ENCODE measurements at regions not wholly inside any gene's neighbourhood (a gene's known extent, or its start where the extent isn't known, plus 50 kb on each side); places are given as distances from the start of the nearest gene placed in this dataset.

DNA sequence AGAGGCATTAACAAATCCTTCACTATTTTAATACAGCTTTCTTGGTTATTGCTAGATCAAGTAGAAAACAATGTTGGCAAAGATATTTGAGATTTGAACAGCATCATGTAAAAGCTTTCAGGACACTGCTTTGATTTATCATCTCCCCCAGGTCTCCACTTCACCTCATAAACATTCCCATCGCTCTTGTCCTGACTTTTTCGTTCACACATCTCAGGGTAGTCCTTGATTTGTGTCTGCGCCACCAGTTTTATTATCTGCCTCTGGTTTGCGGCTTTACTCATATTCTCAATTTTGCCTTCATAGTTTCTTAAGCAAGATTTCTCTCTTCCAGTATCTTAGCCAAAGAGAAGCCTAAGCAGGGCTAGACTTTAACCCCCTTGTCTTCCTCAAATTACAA is 63.5 kb upstream of the ROR1 start:
- DNase-seq: no peak

DNA sequence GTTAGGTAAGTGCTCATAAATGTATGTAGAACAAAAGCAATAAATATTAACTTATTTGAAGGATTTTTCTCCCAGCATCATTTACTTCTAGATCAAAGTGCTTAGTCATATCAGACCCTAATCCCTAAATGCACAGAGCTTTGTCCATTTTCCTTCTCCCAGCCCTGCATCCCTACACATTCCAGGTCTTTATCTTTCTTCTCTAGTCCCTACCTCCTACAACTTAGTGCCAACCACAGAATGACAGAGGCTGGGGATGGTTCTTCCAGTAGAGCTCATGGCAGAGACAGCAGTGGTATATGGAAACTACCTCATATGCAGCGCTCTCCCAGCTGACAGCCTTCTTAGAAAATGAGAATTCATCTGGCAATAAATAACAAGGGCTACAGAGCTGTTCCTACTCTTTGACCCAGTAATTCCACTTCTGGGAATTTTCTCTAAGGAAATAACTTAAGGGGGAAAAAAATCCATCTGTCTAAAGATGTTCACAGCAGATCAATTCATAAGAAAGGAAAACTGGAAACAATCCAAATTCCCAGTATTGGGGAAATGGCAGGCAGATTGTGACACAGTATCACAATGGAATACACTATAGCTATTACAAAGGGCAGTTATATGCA is 62.9 kb upstream of the ROR1 start:
- no peak for DNase-seq

DNA sequence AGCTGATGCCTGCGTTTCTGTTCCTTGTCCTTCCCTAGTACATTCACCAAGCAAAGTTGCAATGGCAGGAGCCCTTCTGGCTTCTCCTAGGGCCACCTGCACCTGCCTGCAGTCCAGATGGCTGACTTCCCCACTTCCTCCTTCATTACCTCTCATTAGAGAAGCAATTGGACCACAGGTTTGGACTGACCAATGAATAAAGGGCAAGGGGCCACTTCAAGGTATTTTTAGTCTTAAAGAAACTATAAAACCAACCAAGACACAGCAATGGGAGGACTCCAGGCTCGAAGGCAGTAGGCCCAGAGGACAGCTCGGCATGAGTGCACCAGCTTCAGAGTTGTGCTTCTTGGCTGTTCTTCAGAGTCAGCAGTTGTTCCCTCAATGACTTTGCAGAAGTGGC is 60.8 kb upstream of the ROR1 start:
- DNase-seq: no peak

DNA sequence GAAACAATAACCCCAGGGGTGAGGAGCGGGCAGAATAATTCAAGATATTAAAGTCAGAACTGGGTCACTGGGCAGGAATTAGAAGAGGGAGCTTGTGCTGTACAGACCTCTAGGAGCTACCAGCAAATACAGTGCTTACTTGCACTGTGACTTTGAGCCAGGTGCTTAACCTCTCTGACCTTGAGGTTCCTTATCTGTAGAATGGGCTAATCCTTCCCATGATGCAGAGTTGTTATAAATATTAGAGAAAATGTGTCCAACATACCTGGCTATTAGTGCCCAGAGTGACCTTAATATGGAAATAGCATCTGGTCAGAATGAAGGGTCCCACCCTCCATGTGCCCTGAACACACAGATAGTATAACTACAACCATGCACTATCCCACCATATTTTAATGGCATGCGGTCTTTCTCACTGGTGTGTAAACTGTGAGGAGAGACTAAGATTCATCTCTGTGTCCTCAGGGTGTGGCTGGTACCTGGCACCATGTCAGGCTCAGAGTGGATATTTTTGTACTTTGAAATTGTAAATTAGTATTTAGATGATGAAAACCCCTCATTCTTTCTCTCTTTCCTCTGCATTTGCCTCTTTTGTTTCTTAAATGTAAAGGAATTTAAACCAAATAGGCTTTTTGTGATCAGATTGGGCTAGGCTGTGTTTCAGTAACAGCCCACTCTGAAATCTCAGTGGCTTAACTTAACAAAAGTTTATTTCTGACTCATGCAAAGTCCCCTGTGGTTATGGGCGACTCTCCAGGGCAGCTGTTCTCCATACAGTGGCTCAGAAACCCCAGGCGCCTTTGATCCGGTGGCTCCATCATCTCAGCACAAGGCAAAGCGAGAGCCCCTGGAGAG is 60.0 kb upstream of the ROR1 start:
- peak; percentile 68 for DNase-seq

DNA sequence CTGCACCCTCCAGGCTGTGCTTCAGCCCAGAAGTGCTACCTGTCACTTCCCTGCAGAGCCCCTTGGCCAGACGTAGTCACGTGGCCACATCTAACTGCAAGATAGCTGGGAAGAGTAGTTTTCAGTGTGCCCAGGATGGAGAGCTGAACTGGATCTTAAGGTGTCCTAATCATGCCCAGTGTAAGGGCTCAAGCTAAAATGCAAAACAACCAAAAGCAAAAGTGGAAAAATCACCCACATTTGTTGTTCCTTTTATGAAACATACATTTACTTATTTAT is 59.4 kb upstream of the ROR1 start:
- no peak for DNase-seq

DNA sequence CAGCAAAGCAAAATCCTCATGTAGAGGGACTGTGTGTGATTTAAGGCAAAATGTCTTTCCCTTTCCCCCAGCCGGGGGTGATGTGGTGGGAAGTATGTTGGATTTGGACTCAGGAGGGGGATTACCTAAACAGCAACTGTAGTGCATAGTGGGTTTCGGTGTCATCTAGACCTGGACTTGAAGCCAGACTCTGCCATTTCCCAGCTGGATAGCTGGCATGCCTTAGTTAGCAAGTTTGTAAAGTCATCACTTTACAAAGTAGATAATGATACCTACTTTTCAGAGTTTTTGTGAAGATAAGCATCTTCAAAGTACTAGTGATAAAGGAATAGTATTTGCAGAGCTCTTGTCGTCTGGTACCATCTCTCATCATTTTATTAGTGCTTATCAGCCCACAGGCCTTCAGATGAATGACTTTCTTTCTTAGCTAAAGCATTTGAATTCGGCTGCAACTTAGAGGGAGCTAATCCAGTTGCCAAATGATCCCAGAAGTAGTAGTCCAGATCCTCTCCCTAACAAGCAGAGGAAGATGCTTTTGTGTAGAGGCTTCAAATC is 56.2 kb upstream of the ROR1 start:
- DNase-seq: no peak

DNA sequence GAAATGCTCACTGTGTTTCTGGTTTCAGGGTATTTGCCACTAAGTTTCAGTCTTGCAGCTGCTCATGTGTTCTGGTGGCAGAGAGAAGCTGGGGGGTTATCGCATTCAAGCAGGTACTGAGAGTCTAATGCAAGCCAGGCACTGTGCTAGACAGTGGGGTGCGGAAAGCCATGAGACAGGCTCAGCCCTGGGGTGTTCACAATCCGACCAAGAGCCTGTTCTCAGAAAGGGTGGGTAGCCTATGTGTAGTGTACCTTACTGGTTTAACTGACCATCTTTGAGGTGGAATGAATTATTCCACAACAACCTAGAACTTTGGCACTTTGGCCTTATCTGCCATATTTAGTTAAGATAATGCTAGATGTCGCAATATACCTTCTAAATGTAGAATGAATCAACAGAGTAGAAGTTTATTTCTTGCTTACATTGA is 55.3 kb upstream of the ROR1 start:
- no peak for DNase-seq

DNA sequence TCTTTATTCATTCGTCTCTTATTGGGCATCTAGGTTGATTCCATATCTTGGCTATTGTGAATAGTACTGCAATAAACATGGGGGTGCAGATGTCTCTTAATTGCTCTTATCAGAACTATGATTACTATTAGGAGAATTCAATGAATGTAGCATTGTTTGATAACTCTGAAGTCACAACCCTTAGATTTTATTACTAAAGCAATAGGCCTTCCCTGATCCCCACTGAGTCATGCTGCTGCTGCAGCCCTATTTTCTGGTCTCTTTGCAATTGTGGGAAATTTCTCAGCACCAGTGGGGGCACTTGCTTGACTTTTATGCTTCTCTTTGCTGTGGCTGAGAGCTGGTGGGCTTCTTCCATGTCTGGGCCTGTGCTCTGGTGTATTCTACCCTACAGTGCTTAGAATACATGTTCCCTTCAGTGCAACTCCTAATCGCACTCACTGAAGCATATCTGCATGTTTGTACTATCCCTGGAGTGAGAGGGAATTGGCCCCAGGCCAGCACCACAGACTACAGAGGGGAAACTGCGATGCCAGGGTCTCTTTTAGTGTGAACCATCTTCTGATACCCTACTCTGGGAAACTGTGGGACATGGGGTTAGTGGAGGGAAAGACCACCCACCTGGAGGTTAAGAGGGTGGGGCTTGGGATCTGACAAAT is 52.2 kb upstream of the ROR1 start:
- DNase-seq: no peak

DNA sequence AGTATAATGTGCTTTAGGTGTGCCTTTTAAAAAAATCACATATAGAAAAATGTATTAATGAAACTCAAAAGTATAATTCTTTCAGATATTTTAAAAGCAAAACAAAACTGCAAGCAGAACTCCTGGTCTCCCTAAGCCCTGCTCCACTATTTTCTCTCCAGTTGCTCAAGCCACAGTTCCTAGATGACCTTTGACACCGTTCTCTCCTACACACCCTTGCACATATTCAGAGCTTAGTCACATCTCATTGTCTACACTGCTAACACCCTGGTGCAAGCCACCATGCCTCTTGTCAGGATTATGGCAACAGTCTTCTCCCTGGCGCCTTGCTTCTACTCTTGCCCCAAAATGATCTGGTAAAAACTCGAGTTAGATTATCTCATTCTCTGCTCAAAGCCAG is 50.2 kb upstream of the ROR1 start:
- DNase-seq: no peak

Data from T1000 (cell line).